OCI-LY1 (cell line): ENCODE measurements at regions not wholly inside any gene's neighbourhood (a gene's known extent, or its start where the extent isn't known, plus 50 kb on each side); places are given as distances from the start of the nearest gene placed in this dataset.

ENCODE experiments used
- CTCF ChIP-seq: fragments of 200-600 bp; sonication (generic), shearing (Covaris generic); IDR thresholded peaks from 2 replicates; pipeline ENCODE4 v1.5.1; 2017; ENCODE audit warnings: mild to moderate bottlenecking, antibody characterized with exemption, low read length, moderate library complexity, mixed read lengths
- EZH2 ChIP-seq: fragments of 200-600 bp; sonication (generic), shearing (Covaris generic); IDR thresholded peaks from 2 replicates; pipeline ENCODE4 v1.8.0; 2017; ENCODE audit warnings: borderline replicate concordance, mixed run types, mild to moderate bottlenecking, antibody characterized with exemption, low read length, moderate library complexity, mixed read lengths

GRCh38 chr12:75819512-75819911 is 212.1 kb downstream of the PHLDA1 start:
- TF ChIP-seq CTCF (no peak), EZH2 (no peak)
